ENCODE measurements at regions not wholly inside any gene's neighbourhood (a gene's known extent, or its start where the extent isn't known, plus 50 kb on each side); places are given as distances from the start of the nearest gene placed in this dataset.

GRCh38 chr4:14841801-14842768 is 160.2 kb upstream of the CPEB2 start:
- Mint-ChIP-seq H3K27me3 (peaks cover 3% of the 10 kb centered on the region), H3K4me1 (ENCODE audit: low read depth) (peaks cover 22% of the 10 kb centered on the region), H3K9me3 (peaks cover 3% of the 10 kb centered on the region), H3K4me3 (no peak overlapping the region), H3K27ac (peak overlapping the region; percentile 19), H3K36me3 (ENCODE audit: low read depth) (no peaks in the 10 kb centered on the region)

GRCh38 chr4:14842964-14843630 is 159.2 kb upstream of the CPEB2 start:
- Mint-ChIP-seq H3K27me3 (peaks cover 3% of the 10 kb centered on the region), H3K36me3 (ENCODE audit: low read depth) (no peaks in the 10 kb centered on the region), H3K4me3 (no peak overlapping the region), H3K9me3 (peaks cover 3% of the 10 kb centered on the region), H3K4me1 (ENCODE audit: low read depth) (peaks cover 22% of the 10 kb centered on the region), H3K27ac (no peak overlapping the region)

- H3K27ac Mint-ChIP-seq = no peak overlapping the region
- H3K4me3 Mint-ChIP-seq = no peak overlapping the region
- no peaks in the 10 kb centered on the region for H3K36me3 Mint-ChIP-seq (ENCODE audit: low read depth)
- H3K27me3 Mint-ChIP-seq = no peaks in the 10 kb centered on the region
- peaks cover 3% of the 10 kb centered on the region for H3K9me3 Mint-ChIP-seq
- peaks cover 22% of the 10 kb centered on the region for H3K4me1 Mint-ChIP-seq (ENCODE audit: low read depth)
Measured at GRCh38 chr4:14844061-14844460, 158.2 kb upstream of the CPEB2 start.

GRCh38 chr4:14848229-14848628 is 154.1 kb upstream of the CPEB2 start:
- Mint-ChIP-seq H3K4me1 (ENCODE audit: low read depth) (peaks cover 17% of the 10 kb centered on the region), H3K36me3 (ENCODE audit: low read depth) (peaks cover 4% of the 10 kb centered on the region), H3K9me3 (peaks cover 5% of the 10 kb centered on the region), H3K27ac (no peak overlapping the region), H3K4me3 (no peak overlapping the region), H3K27me3 (peaks cover 16% of the 10 kb centered on the region)

GRCh38 chr4:14850455-14851097 is 151.7 kb upstream of the CPEB2 start:
- peaks cover 19% of the 10 kb centered on the region for H3K9me3 Mint-ChIP-seq
- H3K27ac Mint-ChIP-seq = no peak overlapping the region
- H3K4me3 Mint-ChIP-seq = no peak overlapping the region
- H3K36me3 Mint-ChIP-seq (ENCODE audit: low read depth) = peaks cover 10% of the 10 kb centered on the region
- peaks cover 22% of the 10 kb centered on the region for H3K4me1 Mint-ChIP-seq (ENCODE audit: low read depth)
- peaks cover 16% of the 10 kb centered on the region for H3K27me3 Mint-ChIP-seq

- peaks cover 42% of the 10 kb centered on the region for H3K4me1 Mint-ChIP-seq (ENCODE audit: low read depth)
- peaks cover 17% of the 10 kb centered on the region for H3K36me3 Mint-ChIP-seq (ENCODE audit: low read depth)
- H3K27me3 Mint-ChIP-seq = peaks cover 16% of the 10 kb centered on the region
- H3K9me3 Mint-ChIP-seq = peaks cover 26% of the 10 kb centered on the region
- no peak overlapping the region for H3K27ac Mint-ChIP-seq
- H3K4me3 Mint-ChIP-seq = no peak overlapping the region
Measured at GRCh38 chr4:14853176-14853943, 148.9 kb upstream of the CPEB2 start.

- H3K27ac Mint-ChIP-seq = peak overlapping the region; percentile 90
- no peak overlapping the region for H3K4me3 Mint-ChIP-seq
- peaks cover 39% of the 10 kb centered on the region for H3K4me1 Mint-ChIP-seq (ENCODE audit: low read depth)
- peaks cover 31% of the 10 kb centered on the region for H3K27me3 Mint-ChIP-seq
- peaks cover 17% of the 10 kb centered on the region for H3K36me3 Mint-ChIP-seq (ENCODE audit: low read depth)
- H3K9me3 Mint-ChIP-seq = peaks cover 26% of the 10 kb centered on the region
Measured at GRCh38 chr4:14855719-14856061, 146.6 kb upstream of the CPEB2 start.

GRCh38 chr4:14856062-14856933 is 146.0 kb upstream of the CPEB2 start:
- Mint-ChIP-seq H3K4me1 (ENCODE audit: low read depth) (peaks cover 37% of the 10 kb centered on the region), H3K27ac (peak overlapping the region; percentile 90), H3K9me3 (peaks cover 26% of the 10 kb centered on the region), H3K4me3 (peak overlapping the region; percentile 11), H3K27me3 (peaks cover 31% of the 10 kb centered on the region), H3K36me3 (ENCODE audit: low read depth) (peaks cover 17% of the 10 kb centered on the region)

GRCh38 chr4:14856934-14857235 is 145.4 kb upstream of the CPEB2 start:
- Mint-ChIP-seq H3K27ac (peak overlapping the region; percentile 90), H3K4me3 (peak overlapping the region; percentile 44), H3K9me3 (peaks cover 26% of the 10 kb centered on the region), H3K27me3 (peaks cover 29% of the 10 kb centered on the region), H3K36me3 (ENCODE audit: low read depth) (peaks cover 17% of the 10 kb centered on the region), H3K4me1 (ENCODE audit: low read depth) (peaks cover 37% of the 10 kb centered on the region)

- Mint-ChIP-seq H3K27me3 (peaks cover 23% of the 10 kb centered on the region), H3K27ac (peak overlapping the region; percentile 90), H3K36me3 (ENCODE audit: low read depth) (peaks cover 15% of the 10 kb centered on the region), H3K4me3 (no peak overlapping the region), H3K9me3 (peaks cover 23% of the 10 kb centered on the region), H3K4me1 (ENCODE audit: low read depth) (peaks cover 37% of the 10 kb centered on the region)
Measured at GRCh38 chr4:14857475-14857874, 144.8 kb upstream of the CPEB2 start.

- peaks cover 21% of the 10 kb centered on the region for H3K9me3 Mint-ChIP-seq
- peaks cover 13% of the 10 kb centered on the region for H3K36me3 Mint-ChIP-seq (ENCODE audit: low read depth)
- peaks cover 35% of the 10 kb centered on the region for H3K4me1 Mint-ChIP-seq (ENCODE audit: low read depth)
- H3K4me3 Mint-ChIP-seq = no peak overlapping the region
- H3K27ac Mint-ChIP-seq = no peak overlapping the region
- peaks cover 18% of the 10 kb centered on the region for H3K27me3 Mint-ChIP-seq
Measured at GRCh38 chr4:14857981-14858380, 144.3 kb upstream of the CPEB2 start.

GRCh38 chr4:14862891-14863290 is 139.4 kb upstream of the CPEB2 start:
- H3K4me1 Mint-ChIP-seq (ENCODE audit: low read depth) = no peaks in the 10 kb centered on the region
- H3K36me3 Mint-ChIP-seq (ENCODE audit: low read depth) = no peaks in the 10 kb centered on the region
- no peak overlapping the region for H3K27ac Mint-ChIP-seq
- peaks cover 39% of the 10 kb centered on the region for H3K27me3 Mint-ChIP-seq
- no peak overlapping the region for H3K4me3 Mint-ChIP-seq
- H3K9me3 Mint-ChIP-seq = no peaks in the 10 kb centered on the region

GRCh38 chr4:14863418-14864364 is 138.6 kb upstream of the CPEB2 start:
- H3K4me3 Mint-ChIP-seq = no peak overlapping the region
- no peak overlapping the region for H3K27ac Mint-ChIP-seq
- peaks cover 45% of the 10 kb centered on the region for H3K27me3 Mint-ChIP-seq
- no peaks in the 10 kb centered on the region for H3K9me3 Mint-ChIP-seq
- H3K4me1 Mint-ChIP-seq (ENCODE audit: low read depth) = no peaks in the 10 kb centered on the region
- H3K36me3 Mint-ChIP-seq (ENCODE audit: low read depth) = no peaks in the 10 kb centered on the region

Data from stimulated activated naive CD8-positive, alpha-beta T cell treated with anti-CD3 and anti-CD28 coated beads, Interleukin-15, Interleukin-2, amounts not matched to agents 100 ng/mL and 50 ng/mL, for 24 hours (primary cell).